Memory B cell (primary cell): ENCODE measurements at regions not wholly inside any gene's neighbourhood (a gene's known extent, or its start where the extent isn't known, plus 50 kb on each side); places are given as distances from the start of the nearest gene placed in this dataset.
"Not testable (repeated sequence)": the region's sequence is repeated elsewhere in the genome, so short reads cannot be mapped to it uniquely, and the experiment has no call there.

Experiments used
- ATAC-seq: fragments of 150-1000 bp; cut with Tn5 transposase; 2 replicates; pipeline ENCODE4 v1.10.0; 2021; ENCODE audit warnings: low read depth, mild to moderate bottlenecking, moderate library complexity
- DNase-seq, 2 donors: peaks; one replicate each; pipeline ENCODE4 v3.0.0; 2022; ENCODE audit warnings: low spot score in 2 of 2
- H3K27ac Mint-ChIP-seq: one replicate; pipeline ENCODE4 v1.8.0; 2022; ENCODE audit warnings: mild to moderate bottlenecking, moderate library complexity, mixed read lengths
- H3K27me3 Mint-ChIP-seq: one replicate; pipeline ENCODE4 v1.8.0; 2022; ENCODE audit warnings: mixed read lengths
- H3K36me3 Mint-ChIP-seq: one replicate; pipeline ENCODE4 v1.8.0; 2022; ENCODE audit warnings: mild to moderate bottlenecking, mixed read lengths
- H3K4me1 Mint-ChIP-seq: one replicate; pipeline ENCODE4 v1.8.0; 2022; ENCODE audit warnings: mixed read lengths
- H3K4me3 Mint-ChIP-seq: one replicate; pipeline ENCODE4 v1.8.0; 2022; ENCODE audit warnings: mild to moderate bottlenecking, moderate library complexity, mixed read lengths
- H3K9me3 Mint-ChIP-seq: one replicate; pipeline ENCODE4 v1.8.0; 2022; ENCODE audit warnings: mixed read lengths

DNA sequence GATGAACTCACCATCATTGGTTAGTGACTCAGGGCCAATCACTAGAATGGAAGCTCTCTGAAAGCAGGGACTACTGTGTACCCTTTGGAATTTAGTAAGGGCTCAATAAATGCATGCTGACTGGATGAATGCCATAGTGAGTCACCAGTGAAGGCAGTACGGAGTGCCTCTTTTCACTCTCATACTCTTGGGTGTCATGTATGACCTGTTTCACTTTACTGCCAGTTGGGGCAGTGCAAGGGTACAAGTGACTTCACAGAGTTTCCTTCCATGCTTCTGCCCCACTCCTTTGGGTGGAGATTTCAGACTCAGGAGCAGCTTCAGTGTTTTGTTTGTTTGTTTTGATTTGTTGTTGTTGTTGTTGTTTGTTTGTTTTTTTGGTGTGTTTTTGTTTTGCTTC, 57.7 kb downstream of the SOX3 start:
- ATAC-seq (no peak), DNase-seq (no peak)
- Mint-ChIP-seq H3K36me3 (no peaks in the 10 kb centered on the region), H3K27me3 (no peaks in the 10 kb centered on the region), H3K9me3 (no peaks in the 10 kb centered on the region), H3K4me1 (no peaks in the 10 kb centered on the region), H3K4me3 (no peak overlapping the region), H3K27ac (no peak overlapping the region)

DNA sequence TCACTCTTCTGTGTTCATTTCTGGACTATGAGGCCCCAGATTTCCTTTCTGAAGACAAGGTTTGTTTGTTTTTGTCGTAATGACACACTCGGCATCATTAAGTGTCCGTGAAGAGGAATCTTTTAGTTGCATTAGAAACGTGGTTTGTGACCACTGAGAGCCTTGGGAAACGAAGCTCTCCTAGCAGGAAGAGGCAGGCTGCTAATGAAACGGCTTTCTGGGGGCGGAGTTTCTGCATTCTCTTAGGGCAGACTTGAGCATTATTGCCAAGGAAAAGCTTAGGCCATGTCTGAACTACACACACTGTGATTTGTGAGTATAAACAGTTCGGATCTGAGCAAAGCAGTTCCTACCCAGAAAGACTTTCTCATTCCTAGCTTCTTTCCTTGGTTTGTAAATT, 64.0 kb downstream of the SOX3 start:
- DNase-seq: no peak
- no peaks in the 10 kb centered on the region for H3K27me3 Mint-ChIP-seq
- no peaks in the 10 kb centered on the region for H3K4me1 Mint-ChIP-seq
- no peak overlapping the region for H3K27ac Mint-ChIP-seq
- no peak for ATAC-seq
- H3K9me3 Mint-ChIP-seq: no peaks in the 10 kb centered on the region
- no peaks in the 10 kb centered on the region for H3K36me3 Mint-ChIP-seq
- H3K4me3 Mint-ChIP-seq: no peak overlapping the region

DNA sequence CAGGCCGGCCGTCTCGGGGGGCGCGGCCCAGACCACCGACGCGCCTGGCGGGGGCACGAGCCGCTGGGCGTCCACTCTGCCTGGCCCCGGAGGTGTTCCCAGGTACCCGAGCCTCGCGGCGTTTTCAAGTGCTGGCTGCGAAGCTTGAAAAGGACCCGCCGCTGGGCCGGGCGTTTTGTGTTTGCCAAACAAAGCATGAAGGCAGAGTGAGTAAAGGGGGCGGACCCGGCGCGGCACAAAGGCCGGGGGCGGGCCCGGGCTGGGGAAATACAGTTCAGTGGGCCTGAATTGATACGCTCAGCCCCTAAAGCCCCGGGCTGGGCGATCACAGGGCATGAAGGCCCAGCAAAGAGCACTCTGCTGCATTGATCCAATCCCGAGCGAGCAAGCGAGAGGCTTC, 65.4 kb downstream of the SOX3 start:
- H3K27me3 Mint-ChIP-seq: no peaks in the 10 kb centered on the region
- no peak overlapping the region for H3K27ac Mint-ChIP-seq
- H3K4me3 Mint-ChIP-seq: no peak overlapping the region
- H3K36me3 Mint-ChIP-seq: no peaks in the 10 kb centered on the region
- DNase-seq (no peak), ATAC-seq (no peak)
- H3K9me3 Mint-ChIP-seq: no peaks in the 10 kb centered on the region
- no peaks in the 10 kb centered on the region for H3K4me1 Mint-ChIP-seq

DNA sequence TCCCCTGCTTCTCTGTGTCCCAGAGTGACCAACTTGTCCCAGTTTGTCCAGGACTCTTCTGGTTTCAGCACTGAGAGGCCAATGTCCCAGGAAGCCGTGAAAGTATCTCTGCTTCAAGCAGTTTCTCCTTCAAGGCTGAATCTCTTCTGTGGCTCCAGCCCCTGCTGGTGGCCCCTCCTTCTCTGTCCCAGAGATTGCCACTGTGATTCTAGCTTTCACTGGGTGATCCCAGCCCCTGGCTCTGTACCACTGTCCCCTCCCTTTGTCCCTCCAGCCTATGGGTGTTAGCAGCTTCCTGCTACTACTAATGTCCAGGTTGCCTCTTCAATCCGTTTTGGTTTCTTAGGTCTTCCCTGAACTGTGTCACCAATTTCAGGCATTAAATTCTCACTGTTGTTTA, 70.5 kb downstream of the SOX3 start:
- H3K27ac Mint-ChIP-seq: no peak overlapping the region
- no peak overlapping the region for H3K4me3 Mint-ChIP-seq
- no peak for ATAC-seq
- no peaks in the 10 kb centered on the region for H3K4me1 Mint-ChIP-seq
- no peak for DNase-seq
- no peaks in the 10 kb centered on the region for H3K9me3 Mint-ChIP-seq
- no peaks in the 10 kb centered on the region for H3K27me3 Mint-ChIP-seq
- no peaks in the 10 kb centered on the region for H3K36me3 Mint-ChIP-seq

DNA sequence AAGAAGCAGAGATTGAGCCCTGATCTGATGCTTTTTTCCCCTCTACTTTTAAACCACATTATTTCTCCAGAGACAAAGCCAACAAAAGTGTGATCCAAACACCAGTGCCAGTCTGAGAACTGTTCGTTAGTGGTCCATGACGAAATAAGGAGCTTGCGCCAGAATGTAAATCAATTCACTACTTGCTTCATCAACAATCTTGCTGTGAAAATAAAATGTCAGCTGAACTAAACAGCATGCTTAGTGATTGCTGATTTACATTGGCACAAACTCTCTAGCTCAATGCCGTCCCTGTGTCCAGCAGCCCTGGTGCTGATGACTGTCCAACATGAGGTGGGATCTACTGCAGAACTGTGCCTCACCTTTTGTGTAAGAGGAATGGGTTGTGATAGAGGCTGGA, 71.3 kb downstream of the SOX3 start:
- Mint-ChIP-seq H3K36me3 (no peaks in the 10 kb centered on the region), H3K4me1 (no peaks in the 10 kb centered on the region), H3K27ac (no peak overlapping the region), H3K9me3 (no peaks in the 10 kb centered on the region), H3K27me3 (no peaks in the 10 kb centered on the region), H3K4me3 (no peak overlapping the region)
- DNase-seq: no peak
- no peak for ATAC-seq

DNA sequence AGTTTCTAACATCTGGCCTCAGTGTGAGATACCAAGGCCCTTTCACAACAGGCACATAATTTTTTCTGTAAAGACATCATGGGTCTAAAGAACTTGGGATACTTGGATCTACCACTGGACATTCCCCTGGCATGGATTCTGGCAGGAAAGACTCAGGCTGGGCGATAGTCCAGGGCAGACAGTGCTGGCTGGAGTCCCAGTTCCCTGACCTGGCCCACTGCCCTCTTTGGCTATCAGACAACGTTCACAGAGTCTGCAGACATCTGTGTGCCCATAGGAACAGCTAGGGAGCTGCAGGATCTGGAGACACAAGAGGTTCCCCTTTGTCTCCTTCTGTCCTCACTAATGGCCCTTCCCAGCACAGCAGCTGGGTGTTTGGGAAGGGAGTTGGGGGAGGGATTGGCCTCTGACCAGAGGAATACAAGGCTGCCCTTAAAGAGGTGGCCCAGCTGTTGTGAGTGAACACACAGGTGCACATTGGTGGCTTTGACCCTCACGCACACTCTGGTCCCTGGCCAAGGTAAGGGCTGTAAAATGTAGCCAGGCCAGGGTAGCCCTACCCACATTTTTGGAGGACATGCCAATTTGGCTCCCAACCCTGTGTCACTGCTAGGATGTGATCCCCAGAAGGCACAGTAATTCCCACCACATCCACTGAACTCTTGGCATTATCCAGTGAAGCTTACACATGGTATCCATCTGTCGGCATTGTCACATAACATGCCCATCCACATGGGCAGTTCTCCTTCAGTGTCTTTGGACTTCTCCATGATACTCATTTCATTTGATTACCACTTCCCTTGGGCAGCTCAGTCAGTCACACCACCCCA, 72.3 kb downstream of the SOX3 start:
- Mint-ChIP-seq H3K36me3 (no peaks in the 10 kb centered on the region), H3K4me3 (no peak overlapping the region), H3K9me3 (no peaks in the 10 kb centered on the region), H3K27me3 (no peaks in the 10 kb centered on the region), H3K27ac (no peak overlapping the region), H3K4me1 (no peaks in the 10 kb centered on the region)
- no peak for DNase-seq
- no peak for ATAC-seq

DNA sequence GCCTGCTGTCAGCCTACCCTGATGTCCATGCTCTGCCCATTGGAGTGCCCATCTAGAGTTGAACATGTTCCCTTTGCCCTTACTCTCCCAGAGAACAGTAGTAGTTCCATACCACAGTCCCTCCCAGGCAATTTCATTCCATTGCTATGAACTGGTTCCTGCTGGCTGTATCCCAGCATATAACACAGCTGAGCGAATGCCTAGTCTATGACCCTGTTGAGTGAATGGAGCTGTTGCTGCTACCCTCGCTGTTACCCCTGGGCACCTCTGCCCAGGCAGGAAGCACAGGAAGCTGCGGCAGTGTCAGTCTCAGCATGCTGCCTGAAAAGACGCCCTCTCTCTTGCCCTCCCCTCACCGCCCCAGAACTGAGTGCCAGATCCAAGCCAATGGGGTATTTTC, 73.3 kb downstream of the SOX3 start:
- Mint-ChIP-seq H3K27me3 (no peaks in the 10 kb centered on the region), H3K4me1 (no peaks in the 10 kb centered on the region), H3K9me3 (no peaks in the 10 kb centered on the region), H3K4me3 (no peak overlapping the region), H3K27ac (no peak overlapping the region), H3K36me3 (no peaks in the 10 kb centered on the region)
- no peak for ATAC-seq
- no peak for DNase-seq

DNA sequence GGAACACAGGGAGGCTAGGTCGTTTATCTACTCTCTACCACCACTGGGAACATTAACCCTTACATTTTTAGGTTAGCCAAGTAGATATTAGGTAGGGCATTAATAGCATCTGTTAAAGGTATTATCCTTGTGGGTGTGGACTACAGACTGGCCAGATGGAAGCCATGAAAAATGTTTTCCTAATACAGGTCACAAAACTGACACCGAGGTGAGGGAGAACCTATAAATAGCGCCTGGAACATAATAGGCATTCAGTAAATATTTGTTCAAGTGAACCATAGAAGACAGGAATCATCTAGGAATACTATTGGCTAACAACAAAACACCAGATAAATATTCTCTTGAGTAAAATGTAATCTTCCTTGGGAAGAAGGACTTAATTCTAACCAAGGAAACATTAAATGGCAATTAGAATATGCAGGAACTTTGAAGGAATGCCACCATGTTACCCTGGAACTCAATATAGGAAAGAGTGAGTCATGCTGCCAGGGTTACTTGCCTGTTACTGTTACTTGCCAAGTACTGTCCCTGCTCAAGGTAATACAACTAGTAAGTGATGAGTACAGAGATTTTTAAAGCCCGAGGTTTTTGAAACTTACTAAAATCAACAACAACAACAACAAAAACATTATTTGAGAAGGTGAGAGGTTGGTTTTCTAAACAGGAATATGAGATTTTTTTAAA, 79.0 kb downstream of the SOX3 start:
- DNase-seq (no peak), ATAC-seq (no peak)
- no peaks in the 10 kb centered on the region for H3K27me3 Mint-ChIP-seq
- H3K4me1 Mint-ChIP-seq: no peaks in the 10 kb centered on the region
- no peak overlapping the region for H3K27ac Mint-ChIP-seq
- H3K4me3 Mint-ChIP-seq: no peak overlapping the region
- no peaks in the 10 kb centered on the region for H3K36me3 Mint-ChIP-seq
- H3K9me3 Mint-ChIP-seq: no peaks in the 10 kb centered on the region

DNA sequence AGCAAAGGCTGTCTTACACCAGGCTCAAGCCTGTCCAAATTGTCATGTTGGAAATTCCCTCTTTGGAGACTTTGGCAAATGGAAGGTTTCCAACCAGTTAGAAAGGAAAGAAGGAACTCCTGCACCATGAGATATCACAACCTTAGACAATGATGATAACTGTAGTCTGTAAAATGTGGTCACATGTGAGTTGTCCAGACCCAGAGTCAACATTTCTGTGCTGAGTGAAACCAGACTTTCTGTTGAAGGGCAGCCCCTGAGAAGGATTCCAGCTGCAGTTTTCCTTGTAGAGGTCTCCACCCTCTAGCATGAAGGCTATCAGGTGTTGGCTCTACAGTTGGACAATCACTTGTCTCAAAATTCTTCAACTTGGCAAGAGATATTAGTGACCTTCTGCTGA, 82.4 kb downstream of the SOX3 start:
- Mint-ChIP-seq H3K4me3 (no peak overlapping the region), H3K27ac (no peak overlapping the region), H3K36me3 (no peaks in the 10 kb centered on the region)

DNA sequence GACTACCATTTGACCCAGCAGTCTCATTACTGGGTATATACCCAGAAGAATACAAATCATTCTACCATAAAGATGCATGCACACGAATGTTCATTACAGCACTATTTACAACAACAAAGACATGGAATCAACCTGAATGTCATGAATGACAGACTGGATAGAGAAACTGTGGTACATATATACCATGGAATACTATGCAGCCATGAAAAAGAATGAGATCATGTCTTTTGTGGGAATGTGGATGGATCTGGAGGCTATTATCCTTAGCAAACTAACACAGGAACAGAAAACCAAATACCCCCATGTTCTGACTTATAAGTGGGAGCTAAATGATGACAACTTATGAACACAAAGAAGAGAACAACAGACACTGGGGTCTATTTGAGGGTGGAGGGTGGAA, 102.7 kb downstream of the SOX3 start:
- H3K36me3 Mint-ChIP-seq, H3K27ac Mint-ChIP-seq, H3K9me3 Mint-ChIP-seq, ATAC-seq, H3K4me3 Mint-ChIP-seq, H3K27me3 Mint-ChIP-seq, H3K4me1 Mint-ChIP-seq, DNase-seq: not testable (repeated sequence)

More for the DNA sequence above, 82.4 kb downstream of the SOX3 start:
- ATAC-seq: no peak
- no peaks in the 10 kb centered on the region for H3K27me3 Mint-ChIP-seq
- H3K9me3 Mint-ChIP-seq: no peaks in the 10 kb centered on the region
- no peaks in the 10 kb centered on the region for H3K4me1 Mint-ChIP-seq
- DNase-seq: no peak

DNA sequence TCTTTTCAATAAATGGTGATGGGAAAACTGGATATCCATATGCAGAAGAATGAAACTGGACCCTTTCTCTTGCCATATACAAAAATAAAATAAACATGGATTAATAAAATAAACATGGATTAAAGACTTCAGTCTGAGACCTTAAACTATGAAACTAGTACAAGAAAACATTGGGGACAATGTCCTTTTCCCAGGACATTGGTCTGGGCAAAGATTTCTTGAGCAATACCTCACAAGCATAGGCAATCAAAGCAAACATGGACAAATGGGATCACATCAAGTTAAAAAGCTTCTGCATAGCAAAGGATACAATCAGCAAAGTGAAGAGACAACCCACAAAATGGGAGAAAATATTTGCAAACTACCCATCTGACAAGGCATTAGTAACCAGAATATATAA, 108.5 kb downstream of the SOX3 start:
- not testable (repeated sequence) for ATAC-seq, DNase-seq, H3K27me3 Mint-ChIP-seq, H3K36me3 Mint-ChIP-seq, H3K27ac Mint-ChIP-seq, H3K4me3 Mint-ChIP-seq, H3K4me1 Mint-ChIP-seq, H3K9me3 Mint-ChIP-seq

DNA sequence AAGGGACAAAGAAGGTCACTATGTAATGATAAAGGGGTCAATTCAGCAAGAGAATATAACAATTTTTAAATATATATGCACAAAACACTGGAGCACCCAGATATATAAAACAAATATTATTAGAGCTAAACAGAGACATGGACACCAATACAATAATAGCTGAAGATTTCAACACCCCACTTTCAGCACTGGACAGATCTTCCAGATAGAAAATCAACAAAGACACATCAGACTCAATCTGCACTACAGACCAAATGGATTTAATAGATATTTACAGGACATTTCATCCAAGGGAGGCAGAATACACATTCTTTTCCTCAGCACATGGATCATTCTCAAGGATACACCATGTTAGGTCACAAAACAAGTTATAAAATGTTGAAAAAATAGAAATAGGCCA, 111.4 kb downstream of the SOX3 start:
- no peaks in the 10 kb centered on the region for H3K9me3 Mint-ChIP-seq
- no peak overlapping the region for H3K4me3 Mint-ChIP-seq
- no peaks in the 10 kb centered on the region for H3K4me1 Mint-ChIP-seq
- H3K36me3 Mint-ChIP-seq: no peaks in the 10 kb centered on the region
- no peak for DNase-seq
- ATAC-seq: no peak
- H3K27ac Mint-ChIP-seq: no peak overlapping the region
- no peaks in the 10 kb centered on the region for H3K27me3 Mint-ChIP-seq

DNA sequence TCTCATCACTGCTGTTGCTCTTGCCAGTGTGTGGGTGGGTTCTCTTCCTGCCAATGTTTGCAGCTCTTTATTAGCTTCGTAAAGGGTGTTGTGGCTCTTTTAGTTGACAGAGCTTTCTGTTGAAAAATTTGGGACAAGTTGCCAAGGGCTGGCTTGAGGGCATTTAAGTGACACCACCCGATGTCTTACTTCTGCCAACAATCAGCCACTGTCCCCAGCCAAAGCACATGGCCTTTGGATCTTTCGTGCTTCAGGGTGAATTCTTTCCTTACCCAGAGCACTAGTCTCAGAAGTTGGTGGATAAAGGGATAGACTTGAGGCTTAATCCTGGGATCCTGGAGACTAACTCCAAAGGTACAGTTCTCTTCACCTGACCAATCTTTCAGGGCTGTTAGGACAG, 113.6 kb downstream of the SOX3 start:
- ATAC-seq: no peak
- DNase-seq: no peak
- no peaks in the 10 kb centered on the region for H3K36me3 Mint-ChIP-seq
- H3K9me3 Mint-ChIP-seq: no peaks in the 10 kb centered on the region
- no peak overlapping the region for H3K4me3 Mint-ChIP-seq
- no peaks in the 10 kb centered on the region for H3K4me1 Mint-ChIP-seq
- H3K27ac Mint-ChIP-seq: no peak overlapping the region
- H3K27me3 Mint-ChIP-seq: no peaks in the 10 kb centered on the region

DNA sequence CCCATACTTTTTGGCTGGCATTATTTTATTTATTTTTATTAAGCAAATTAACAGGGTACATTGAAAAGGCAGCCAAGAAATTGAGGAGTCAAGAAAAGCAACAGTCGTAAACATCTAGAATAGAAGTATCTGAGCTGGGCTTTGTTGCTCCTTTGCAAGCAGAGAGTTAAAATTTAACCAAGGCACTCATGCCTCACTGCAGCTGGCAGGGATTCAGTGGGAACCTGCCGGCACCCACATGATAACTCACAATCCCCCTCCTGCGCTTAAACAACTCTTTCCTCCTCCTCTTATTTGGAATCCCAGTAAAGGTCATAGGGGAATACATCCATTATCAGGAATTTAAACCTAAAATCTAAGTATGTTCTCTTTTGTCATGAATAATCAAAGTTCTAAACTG, 115.5 kb downstream of the SOX3 start:
- no peaks in the 10 kb centered on the region for H3K36me3 Mint-ChIP-seq
- ATAC-seq: no peak

DNA sequence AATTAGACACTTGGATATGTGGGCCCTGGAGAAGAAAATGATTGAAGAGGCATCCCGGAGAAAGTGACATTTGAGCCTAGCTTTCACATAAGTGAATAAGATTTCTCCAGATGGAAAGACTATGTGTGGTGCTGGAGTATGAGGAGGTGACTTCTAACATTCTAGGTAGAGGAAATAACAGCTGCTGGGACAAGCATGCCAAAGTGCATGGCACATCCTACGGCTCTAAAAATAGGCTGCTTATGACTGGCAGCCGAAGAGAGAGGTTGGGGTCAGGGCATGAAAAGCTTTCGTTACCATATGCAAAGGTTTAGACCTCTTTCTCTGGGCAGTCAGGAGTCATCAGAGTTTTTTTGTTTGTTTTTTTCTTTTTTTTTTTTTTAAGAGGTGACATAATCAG, 142.0 kb downstream of the SOX3 start:
- no peak for DNase-seq
- H3K36me3 Mint-ChIP-seq: no peaks in the 10 kb centered on the region
- ATAC-seq: no peak
- no peaks in the 10 kb centered on the region for H3K27me3 Mint-ChIP-seq
- no peak overlapping the region for H3K27ac Mint-ChIP-seq
- H3K4me1 Mint-ChIP-seq: no peaks in the 10 kb centered on the region
- H3K4me3 Mint-ChIP-seq: no peak overlapping the region
- H3K9me3 Mint-ChIP-seq: no peaks in the 10 kb centered on the region

More for the DNA sequence above, 115.5 kb downstream of the SOX3 start:
- Mint-ChIP-seq H3K27me3 (no peaks in the 10 kb centered on the region), H3K4me1 (no peaks in the 10 kb centered on the region), H3K27ac (no peak overlapping the region), H3K4me3 (no peak overlapping the region), H3K9me3 (no peaks in the 10 kb centered on the region)
- DNase-seq: no peak
